Mesendoderm (in vitro differentiated cells): ENCODE measurements at regions not wholly inside any gene's neighbourhood (a gene's known extent, or its start where the extent isn't known, plus 50 kb on each side); places are given as distances from the start of the nearest gene placed in this dataset.

ENCODE experiments used
- DNase-seq: peaks from one replicate; pipeline ENCODE4 v3.0.0; 2013
- H2AK5ac ChIP-seq: 2 replicates; pipeline ENCODE4 v1.6.1; 2013; ENCODE audit warnings: low read length, inconsistent platforms
- H2BK120ac ChIP-seq: 2 replicates; pipeline ENCODE4 v1.6.1; 2013; ENCODE audit warnings: low read depth, mild to moderate bottlenecking, low read length, moderate library complexity, mixed read lengths
- H2BK15ac ChIP-seq: replicated peaks from 2 replicates; pipeline ENCODE4 v1.6.1; 2013; ENCODE audit warnings: low read depth, mild to moderate bottlenecking, moderate library complexity
- H2BK5ac ChIP-seq: 2 replicates; pipeline ENCODE4 v1.6.1; 2013; ENCODE audit warnings: low read length, inconsistent platforms
- H3K18ac ChIP-seq: 2 replicates; pipeline ENCODE4 v1.6.1; 2013; ENCODE audit warnings: mild to moderate bottlenecking, low read length, mixed read lengths
- H3K23ac ChIP-seq: one replicate; pipeline ENCODE4 v1.6.1; 2013; ENCODE audit warnings: low read length
- H3K27ac ChIP-seq: 2 replicates; pipeline ENCODE4 v1.5.1; 2013; ENCODE audit warnings: low read depth, mild to moderate bottlenecking, inconsistent platforms, low read length, moderate library complexity
- H3K27me3 ChIP-seq: 2 replicates; pipeline ENCODE4 v1.6.1; 2013; ENCODE audit warnings: low read length, control low read depth, mild to moderate bottlenecking, inconsistent platforms; ENCODE audit not compliant: insufficient read depth, poor library complexity
- H3K36me3 ChIP-seq: 2 replicates; pipeline ENCODE4 v1.6.1; 2013; ENCODE audit warnings: low read length, inconsistent platforms; ENCODE audit not compliant: control insufficient read depth, insufficient read depth
- H3K4ac ChIP-seq: one replicate; pipeline ENCODE4 v1.6.1; 2013; ENCODE audit warnings: low read depth, mild to moderate bottlenecking, low read length, moderate library complexity
- H3K4me1 ChIP-seq: 2 replicates; pipeline ENCODE4 v1.6.1; 2013; ENCODE audit warnings: low read depth, low read length, inconsistent platforms; ENCODE audit not compliant: control insufficient read depth
- H3K4me2 ChIP-seq: 2 replicates; pipeline ENCODE4 v1.6.1; 2013; ENCODE audit warnings: low read length
- H3K4me3 ChIP-seq: 2 replicates; pipeline ENCODE4 v1.5.1; 2013; ENCODE audit warnings: mild to moderate bottlenecking, low read length
- H3K56ac ChIP-seq: one replicate; pipeline ENCODE4 v1.6.1; 2013; ENCODE audit warnings: low read length
- H3K79me1 ChIP-seq: 2 replicates; pipeline ENCODE4 v1.6.1; 2013; ENCODE audit warnings: low read length, inconsistent platforms
- H3K79me2 ChIP-seq: 2 replicates; pipeline ENCODE4 v1.6.1; 2013; ENCODE audit warnings: mild to moderate bottlenecking, low read length; ENCODE audit not compliant: control insufficient read depth, insufficient read depth
- H3K9ac ChIP-seq: 2 replicates; pipeline ENCODE4 v1.6.1; 2013; ENCODE audit warnings: low read length, inconsistent platforms
- H4K5ac ChIP-seq: one replicate; pipeline ENCODE4 v1.6.1; 2013; ENCODE audit warnings: low read length
- H4K8ac ChIP-seq: one replicate; pipeline ENCODE4 v1.6.1; 2013; ENCODE audit warnings: low read depth, mild to moderate bottlenecking, control low read depth, low read length, moderate library complexity
- WGBS: extraction: QIAGEN DNeasy Blood & Tissue Kit; methylation state at CpG from one replicate; pipeline ENCODE4 v1.1.7; 2013; ENCODE audit warnings: low lambda C conversion rate, missing lambda C conversion rate; ENCODE audit not compliant: insufficient coverage; ENCODE audit errors: extremely low coverage; 5-methylcytosine and 5-hydroxymethylcytosine counted together

GRCh38 chr2:52805901-52806410 lies 961.6 kb upstream of the CHAC2 start:
- Histone ChIP-seq H3K27ac (no peak overlapping the region), H2BK5ac (no peak overlapping the region), H3K9ac (no peak overlapping the region), H3K56ac (no peak overlapping the region), H3K36me3 (no peaks in the 10 kb centered on the region), H3K4me2 (no peak overlapping the region), H3K18ac (no peak overlapping the region), H3K4me3 (no peak overlapping the region), H4K8ac (no peak overlapping the region), H3K79me2 (no peaks in the 10 kb centered on the region), H4K5ac (no peak overlapping the region), H2AK5ac (no peak overlapping the region), H3K23ac (no peak overlapping the region), H3K4me1 (no peaks in the 10 kb centered on the region), H3K27me3 (no peaks in the 10 kb centered on the region), H3K79me1 (no peaks in the 10 kb centered on the region), H3K4ac (no peak overlapping the region), H2BK15ac (no peak overlapping the region), H2BK120ac (no peak overlapping the region)
- DNase-seq, result no peak

DNA sequence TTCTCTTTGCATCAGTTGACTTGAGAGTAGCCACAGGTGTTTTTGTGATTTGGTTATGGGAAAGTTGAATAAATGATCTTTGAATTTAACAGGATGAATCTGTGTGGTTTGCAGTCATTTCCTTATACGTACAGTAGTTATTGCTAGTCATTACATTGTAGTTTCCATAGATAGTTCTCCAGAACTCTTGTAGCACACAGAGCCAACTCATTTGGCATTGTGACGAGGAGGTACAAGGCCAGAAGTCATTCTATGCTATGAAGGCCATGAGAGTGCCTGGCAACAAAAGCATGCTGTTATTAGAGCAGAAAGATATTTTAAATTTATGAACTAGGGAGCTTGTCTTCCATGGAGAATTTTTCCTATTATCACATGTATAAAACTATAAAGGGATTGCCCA lies 973.0 kb upstream of the CHAC2 start:
- WGBS, result no CpG with 5 or more reads among the region's 2 CpGs
- H2BK5ac ChIP-seq, result no peak overlapping the region
- H4K5ac ChIP-seq, result no peak overlapping the region

DNA sequence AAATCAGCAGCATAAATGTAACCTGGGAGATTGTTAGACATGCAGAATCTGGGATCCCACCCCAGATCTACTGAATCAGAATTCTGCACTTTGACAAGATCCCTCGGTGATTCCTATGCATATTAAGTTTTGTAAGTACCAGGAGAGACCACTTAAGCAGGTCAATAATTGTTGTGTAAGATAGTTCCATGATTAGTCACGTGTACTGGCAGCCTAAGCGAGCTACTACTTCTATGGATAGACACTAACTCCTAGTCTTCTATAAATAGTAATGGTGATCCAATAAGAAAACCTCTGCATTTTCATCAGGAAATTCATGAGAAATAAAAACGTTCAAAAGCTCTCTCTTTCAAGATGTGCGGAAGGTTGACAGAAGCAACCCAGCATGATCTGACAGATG lies 988.2 kb upstream of the CHAC2 start:
- H2AK5ac ChIP-seq, result no peak overlapping the region
- no peaks in the 10 kb centered on the region for H3K79me1 ChIP-seq
- no peak overlapping the region for H3K4me2 ChIP-seq
- no peak for DNase-seq
- no peak overlapping the region for H2BK15ac ChIP-seq
- no peak overlapping the region for H3K4me3 ChIP-seq
- no peak overlapping the region for H2BK120ac ChIP-seq
- no peak overlapping the region for H3K9ac ChIP-seq
- H3K23ac ChIP-seq, result no peak overlapping the region
- no peak overlapping the region for H3K18ac ChIP-seq
- H4K8ac ChIP-seq, result no peak overlapping the region
- no peak overlapping the region for H3K27ac ChIP-seq
- H3K27me3 ChIP-seq, result no peaks in the 10 kb centered on the region
- no peak overlapping the region for H3K56ac ChIP-seq
- WGBS, result no CpG with 5 or more reads among the region's 5 CpGs
- no peaks in the 10 kb centered on the region for H3K79me2 ChIP-seq
- H3K4me1 ChIP-seq, result no peaks in the 10 kb centered on the region
- no peak overlapping the region for H3K4ac ChIP-seq
- H4K5ac ChIP-seq, result no peak overlapping the region
- no peak overlapping the region for H2BK5ac ChIP-seq
- no peaks in the 10 kb centered on the region for H3K36me3 ChIP-seq

More for the DNA sequence above, 973.0 kb upstream of the CHAC2 start:
- no peak for DNase-seq
- H3K23ac ChIP-seq, result no peak overlapping the region
- no peaks in the 10 kb centered on the region for H3K79me2 ChIP-seq
- H3K9ac ChIP-seq, result no peak overlapping the region
- H4K8ac ChIP-seq, result no peak overlapping the region
- H3K27ac ChIP-seq, result no peak overlapping the region
- no peaks in the 10 kb centered on the region for H3K36me3 ChIP-seq
- H2BK120ac ChIP-seq, result no peak overlapping the region
- no peaks in the 10 kb centered on the region for H3K4me1 ChIP-seq
- no peak overlapping the region for H3K18ac ChIP-seq
- H3K4me3 ChIP-seq, result no peak overlapping the region
- H3K79me1 ChIP-seq, result no peaks in the 10 kb centered on the region
- H3K4ac ChIP-seq, result no peak overlapping the region
- H3K27me3 ChIP-seq, result no peaks in the 10 kb centered on the region
- H3K56ac ChIP-seq, result no peak overlapping the region
- H2AK5ac ChIP-seq, result no peak overlapping the region
- H3K4me2 ChIP-seq, result no peak overlapping the region
- no peak overlapping the region for H2BK15ac ChIP-seq

DNA sequence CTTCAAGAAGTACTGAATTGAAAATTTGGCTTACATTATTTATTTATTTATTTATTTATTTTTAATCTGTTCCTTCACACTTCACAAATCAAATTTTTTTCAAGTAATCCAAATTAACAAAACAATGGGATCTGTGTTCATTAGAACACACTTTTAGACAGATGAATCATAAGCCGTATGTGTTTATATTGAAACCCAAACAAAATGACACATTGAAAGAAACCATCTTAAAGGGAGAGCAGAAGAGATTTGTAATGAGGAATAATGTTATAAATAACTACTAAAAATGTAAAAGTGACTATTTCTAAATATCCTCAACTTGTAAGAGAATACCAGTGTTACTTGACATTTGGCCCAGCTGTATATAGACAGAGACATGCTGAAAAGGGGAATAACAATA lies 991.0 kb upstream of the CHAC2 start:
- no CpG with 5 or more reads among the region's 1 CpG for WGBS
- Histone ChIP-seq H2BK5ac (no peak overlapping the region), H3K36me3 (no peaks in the 10 kb centered on the region), H3K4me2 (no peak overlapping the region), H3K79me2 (no peaks in the 10 kb centered on the region), H3K27me3 (no peaks in the 10 kb centered on the region), H3K4me1 (no peaks in the 10 kb centered on the region), H4K5ac (no peak overlapping the region), H3K4ac (no peak overlapping the region), H3K23ac (no peak overlapping the region), H2BK120ac (no peak overlapping the region), H3K27ac (no peak overlapping the region), H3K9ac (no peak overlapping the region), H2AK5ac (no peak overlapping the region), H3K4me3 (no peak overlapping the region), H3K18ac (no peak overlapping the region), H3K79me1 (no peaks in the 10 kb centered on the region), H3K56ac (no peak overlapping the region), H4K8ac (no peak overlapping the region), H2BK15ac (no peak overlapping the region)
- no peak for DNase-seq

DNA sequence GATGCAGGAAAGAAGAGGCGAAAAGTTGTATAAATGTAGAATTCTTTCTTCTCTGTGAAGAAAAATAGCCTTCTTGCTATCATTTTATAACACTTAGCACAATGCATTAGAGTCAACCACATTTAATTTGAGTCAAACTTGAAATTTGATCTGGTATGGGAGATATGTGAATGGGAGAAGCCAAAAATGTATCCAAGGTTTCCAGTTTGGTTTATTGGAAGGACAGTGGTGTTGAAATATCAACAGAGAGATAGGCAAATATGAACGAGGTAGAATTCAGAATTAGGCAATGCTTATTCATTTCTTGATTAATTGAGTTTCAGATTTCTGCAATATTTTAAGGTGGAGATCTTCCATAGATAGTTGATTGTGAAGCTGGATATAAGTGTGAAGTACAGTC lies 991.9 kb upstream of the CHAC2 start:
- no peak overlapping the region for H3K4ac ChIP-seq

GRCh38 chr2:52765735-52766134 lies 1001.9 kb upstream of the CHAC2 start:
- Histone ChIP-seq H4K8ac (no peak overlapping the region), H2BK120ac (no peak overlapping the region), H2BK5ac (no peak overlapping the region), H3K9ac (no peak overlapping the region), H3K56ac (no peak overlapping the region), H3K23ac (no peak overlapping the region), H3K79me1 (no peaks in the 10 kb centered on the region), H3K4me3 (no peak overlapping the region), H3K27ac (no peak overlapping the region), H3K27me3 (no peaks in the 10 kb centered on the region), H3K36me3 (no peaks in the 10 kb centered on the region), H3K4me2 (no peak overlapping the region), H2BK15ac (no peak overlapping the region), H3K4ac (no peak overlapping the region), H4K5ac (no peak overlapping the region), H2AK5ac (no peak overlapping the region), H3K4me1 (no peaks in the 10 kb centered on the region), H3K18ac (no peak overlapping the region), H3K79me2 (no peaks in the 10 kb centered on the region)
- DNase-seq, result no peak
- no CpG with 5 or more reads among the region's 2 CpGs for whole genome bisulfite sequencing

More for the DNA sequence above, 991.9 kb upstream of the CHAC2 start:
- Histone ChIP-seq H3K18ac (no peak overlapping the region), H3K79me1 (no peaks in the 10 kb centered on the region), H3K27me3 (no peaks in the 10 kb centered on the region), H3K36me3 (no peaks in the 10 kb centered on the region), H2BK15ac (no peak overlapping the region), H3K27ac (no peak overlapping the region), H2BK120ac (no peak overlapping the region), H3K79me2 (no peaks in the 10 kb centered on the region), H3K4me1 (no peaks in the 10 kb centered on the region), H2BK5ac (no peak overlapping the region), H3K9ac (no peak overlapping the region), H3K23ac (no peak overlapping the region), H4K8ac (no peak overlapping the region), H2AK5ac (no peak overlapping the region), H4K5ac (no peak overlapping the region), H3K4me2 (no peak overlapping the region), H3K4me3 (no peak overlapping the region), H3K56ac (no peak overlapping the region)
- no peak for DNase-seq
- no CpG with 5 or more reads among the region's 2 CpGs for WGBS
